Peyer's patch (tissue), 4 donors: ENCODE measurements at regions not wholly inside any gene's neighbourhood (a gene's known extent, or its start where the extent isn't known, plus 50 kb on each side); places are given as distances from the start of the nearest gene placed in this dataset.

Source experiments
- DNase-seq, 3 donors: peaks; one replicate each; pipeline ENCODE4 v3.0.0-alpha.2; 2017 to 2019
- H3K27ac ChIP-seq, 4 donors: fragments of 200-600 bp; sonication (generic); one replicate each; pipeline ENCODE4 v1.5.1; 2016 to 2019
- H3K27me3 ChIP-seq, 2 donors: fragments of 200-600 bp; sonication (generic); one replicate each; pipeline ENCODE4 v1.5.1; 2019
- H3K36me3 ChIP-seq, 3 donors: fragments of 200-600 bp; sonication (generic); one replicate each; pipeline ENCODE4 v1.5.1; 2016 to 2019
- H3K4me1 ChIP-seq, 4 donors: fragments of 200-600 bp; sonication (generic); one replicate each; pipeline ENCODE4 v1.5.1; 2016 to 2019
- H3K4me3 ChIP-seq, 4 donors: fragments of 200-600 bp; sonication (generic); 1 replicate in 3 of 4; 2 replicates in 1 of 4; pipeline ENCODE4 v1.5.1; 2016 to 2019; ENCODE audit warnings: mild to moderate bottlenecking in 1 of 4
- H3K9me3 ChIP-seq, 4 donors: fragments of 200-600 bp; sonication (generic); one replicate each; pipeline ENCODE4 v1.5.1; 2016 to 2019; ENCODE audit warnings: mild to moderate bottlenecking in 1 of 4
- POLR2A ChIP-seq, 2 donors: fragments of 450-650 bp; IDR thresholded peaks; one replicate each; pipeline ENCODE4 v1.5.1; 2017; ENCODE audit warnings: antibody characterized with exemption in 2 of 2, mild to moderate bottlenecking in 2 of 2, moderate library complexity in 2 of 2
- TF ChIP-seq, protein P1 (sequence below), 6 experiments: fragments of 450-650 bp in 4 of 6; fragments of 200-600 bp in 2 of 6; sonication (generic) in 1 of 6; IDR thresholded peaks; one replicate each; pipeline ENCODE4 v1.5.1; 2017 to 2019; ENCODE audit warnings: antibody characterized with exemption in 6 of 6, mild to moderate bottlenecking in 3 of 6, moderate library complexity in 1 of 6

DNA sequence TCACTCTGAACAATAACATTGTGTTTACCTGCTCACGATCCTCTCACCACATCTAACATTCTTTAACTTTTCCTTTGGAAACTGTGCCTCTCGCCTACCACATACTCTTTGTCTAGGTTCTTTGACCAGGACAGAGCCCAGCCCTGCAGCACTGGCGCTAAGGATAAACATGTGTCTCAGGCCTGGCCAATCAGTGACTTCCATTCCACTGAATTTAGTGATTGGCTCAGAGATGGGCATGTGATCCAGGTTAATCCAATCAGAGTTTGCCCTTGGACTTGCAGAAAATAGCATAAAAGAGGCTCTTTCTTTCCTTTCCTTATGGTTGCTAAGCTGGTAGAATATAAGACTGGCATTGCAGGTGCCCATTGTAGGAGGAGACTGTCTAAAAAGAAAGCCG, 605.7 kb downstream of the MATN1 start:
- no peak for DNase-seq
- Histone ChIP-seq H3K4me1 (no peaks in the 10 kb centered on the region), H3K4me3 (no peak overlapping the region), H3K9me3 (no peaks in the 10 kb centered on the region), H3K36me3 (no peaks in the 10 kb centered on the region), H3K27ac (no peak overlapping the region), H3K27me3 (no peaks in the 10 kb centered on the region)
- TF ChIP-seq, protein P1, sequence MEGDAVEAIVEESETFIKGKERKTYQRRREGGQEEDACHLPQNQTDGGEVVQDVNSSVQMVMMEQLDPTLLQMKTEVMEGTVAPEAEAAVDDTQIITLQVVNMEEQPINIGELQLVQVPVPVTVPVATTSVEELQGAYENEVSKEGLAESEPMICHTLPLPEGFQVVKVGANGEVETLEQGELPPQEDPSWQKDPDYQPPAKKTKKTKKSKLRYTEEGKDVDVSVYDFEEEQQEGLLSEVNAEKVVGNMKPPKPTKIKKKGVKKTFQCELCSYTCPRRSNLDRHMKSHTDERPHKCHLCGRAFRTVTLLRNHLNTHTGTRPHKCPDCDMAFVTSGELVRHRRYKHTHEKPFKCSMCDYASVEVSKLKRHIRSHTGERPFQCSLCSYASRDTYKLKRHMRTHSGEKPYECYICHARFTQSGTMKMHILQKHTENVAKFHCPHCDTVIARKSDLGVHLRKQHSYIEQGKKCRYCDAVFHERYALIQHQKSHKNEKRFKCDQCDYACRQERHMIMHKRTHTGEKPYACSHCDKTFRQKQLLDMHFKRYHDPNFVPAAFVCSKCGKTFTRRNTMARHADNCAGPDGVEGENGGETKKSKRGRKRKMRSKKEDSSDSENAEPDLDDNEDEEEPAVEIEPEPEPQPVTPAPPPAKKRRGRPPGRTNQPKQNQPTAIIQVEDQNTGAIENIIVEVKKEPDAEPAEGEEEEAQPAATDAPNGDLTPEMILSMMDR (IDR thresholded peaks at IDR 0.05): no peak
- TF ChIP-seq POLR2A (IDR thresholded peaks at IDR 0.05): no peak

DNA sequence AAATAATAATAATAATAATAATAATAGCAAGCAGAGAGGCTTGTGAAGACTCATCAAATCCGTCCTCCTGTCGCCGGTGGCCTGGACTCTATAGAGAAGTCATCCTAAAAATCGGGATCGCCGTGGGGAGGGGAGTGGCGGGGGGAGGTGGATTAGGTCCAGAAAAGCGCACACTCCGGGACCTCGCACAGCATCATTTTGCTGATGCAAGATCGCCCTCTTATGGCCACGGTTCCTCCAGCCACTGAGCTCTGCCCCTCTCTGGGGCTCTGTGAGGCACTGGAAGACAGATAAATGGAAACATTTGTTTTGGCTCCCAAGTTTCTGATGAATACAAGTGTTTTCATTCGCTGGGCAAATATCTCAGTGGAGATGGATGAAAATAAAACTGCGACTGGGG, 612.0 kb downstream of the MATN1 start:
- no peak for TF ChIP-seq POLR2A (IDR thresholded peaks at IDR 0.05)
- TF ChIP-seq, protein P1 (IDR thresholded peaks at IDR 0.05): peak in 5 of 6 experiments; percentile 11 to 47 (median 40)
- peak in 2 of 3 donors; percentile 55 for DNase-seq

DNA sequence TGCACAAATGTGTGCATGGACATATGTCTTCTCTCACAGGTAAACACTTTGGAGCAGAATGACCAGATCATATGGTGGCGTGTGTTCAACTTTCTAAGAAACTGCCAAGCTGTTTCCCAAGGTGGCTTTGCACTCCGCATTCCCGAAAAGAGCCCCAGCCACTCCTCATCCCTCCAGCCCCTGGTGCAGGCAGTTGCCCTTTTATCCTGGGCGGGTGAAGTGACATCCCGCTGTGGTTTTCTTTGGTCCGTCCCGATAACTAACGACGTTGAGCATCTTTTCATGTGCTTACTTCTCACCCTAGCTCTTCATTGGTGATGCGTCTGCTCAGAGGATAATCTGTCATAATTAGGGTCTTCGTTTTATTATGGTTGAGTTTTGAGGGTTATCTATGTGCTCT, 612.5 kb downstream of the MATN1 start:
- Histone ChIP-seq H3K4me3 (no peak overlapping the region), H3K9me3 (no peaks in the 10 kb centered on the region), H3K36me3 (no peaks in the 10 kb centered on the region), H3K4me1 (no peaks in the 10 kb centered on the region), H3K27ac (no peak overlapping the region), H3K27me3 (no peaks in the 10 kb centered on the region)
- no peak for TF ChIP-seq POLR2A (IDR thresholded peaks at IDR 0.05)
- TF ChIP-seq, protein P1 (IDR thresholded peaks at IDR 0.05): no peak
- DNase-seq: no peak

More for the DNA sequence above, 612.0 kb downstream of the MATN1 start:
- H3K27me3 ChIP-seq: no peaks in the 10 kb centered on the region
- H3K4me3 ChIP-seq: no peak overlapping the region
- H3K4me1 ChIP-seq: no peaks in the 10 kb centered on the region
- no peaks in the 10 kb centered on the region for H3K36me3 ChIP-seq
- H3K27ac ChIP-seq: no peak overlapping the region
- H3K9me3 ChIP-seq: no peaks in the 10 kb centered on the region

GRCh38 chr1:30109853-30110252, 613.5 kb downstream of the MATN1 start:
- H3K4me1 ChIP-seq: no peaks in the 10 kb centered on the region
- no peaks in the 10 kb centered on the region for H3K36me3 ChIP-seq
- no peak for TF ChIP-seq POLR2A (IDR thresholded peaks at IDR 0.05)
- TF ChIP-seq, protein P1 (IDR thresholded peaks at IDR 0.05): no peak
- no peaks in the 10 kb centered on the region for H3K27me3 ChIP-seq
- H3K4me3 ChIP-seq: no peak overlapping the region
- no peak overlapping the region for H3K27ac ChIP-seq
- no peak for DNase-seq
- no peaks in the 10 kb centered on the region for H3K9me3 ChIP-seq

- Histone ChIP-seq H3K4me3 (no peak overlapping the region), H3K27me3 (no peaks in the 10 kb centered on the region), H3K36me3 (no peaks in the 10 kb centered on the region), H3K27ac (no peak overlapping the region), H3K9me3 (no peaks in the 10 kb centered on the region), H3K4me1 (no peaks in the 10 kb centered on the region)
- TF ChIP-seq POLR2A (IDR thresholded peaks at IDR 0.05): no peak
- TF ChIP-seq, protein P1 (IDR thresholded peaks at IDR 0.05): no peak
- no peak for DNase-seq
Observed at GRCh38 chr1:30108186-30108585, 615.2 kb downstream of the MATN1 start.

- TF ChIP-seq, protein P1 (IDR thresholded peaks at IDR 0.05): peak in 4 of 6 experiments; percentile 7 to 37 (median 34)
- TF ChIP-seq POLR2A (IDR thresholded peaks at IDR 0.05): no peak
- H3K4me1 ChIP-seq: no peaks in the 10 kb centered on the region
- H3K36me3 ChIP-seq: no peaks in the 10 kb centered on the region
- no peak for DNase-seq
- no peaks in the 10 kb centered on the region for H3K27me3 ChIP-seq
- no peak overlapping the region for H3K4me3 ChIP-seq
- H3K27ac ChIP-seq: no peak overlapping the region
- H3K9me3 ChIP-seq: no peaks in the 10 kb centered on the region
Observed at GRCh38 chr1:30106125-30106524, 617.3 kb downstream of the MATN1 start.
